Type B pancreatic cell (in vitro differentiated cells): ENCODE measurements at regions not wholly inside any gene's neighbourhood (a gene's known extent, or its start where the extent isn't known, plus 50 kb on each side); places are given as distances from the start of the nearest gene placed in this dataset.

Experiments used
- DNase-seq: peaks from one replicate; pipeline ENCODE4 v3.0.0; 2021; ENCODE audit warnings: mixed read lengths; ENCODE audit not compliant: unreplicated experiment; ENCODE audit errors: extremely low spot score
- H3K27ac Mint-ChIP-seq: 2 replicates; pipeline ENCODE4 v1.8.0; 2021; ENCODE audit warnings: mild to moderate bottlenecking, mixed read lengths
- H3K27me3 Mint-ChIP-seq: 2 replicates; pipeline ENCODE4 v1.8.0; 2021; ENCODE audit warnings: mixed read lengths
- H3K36me3 Mint-ChIP-seq: 2 replicates; pipeline ENCODE4 v1.8.0; 2021; ENCODE audit warnings: mixed read lengths
- H3K4me1 Mint-ChIP-seq: one replicate; pipeline ENCODE4 v1.8.0; 2021; ENCODE audit warnings: mixed read lengths; ENCODE audit not compliant: unreplicated experiment
- H3K4me3 Mint-ChIP-seq: 2 replicates; pipeline ENCODE4 v1.8.0; 2021; ENCODE audit warnings: mild to moderate bottlenecking, mixed read lengths
- H3K9me3 Mint-ChIP-seq: 2 replicates; pipeline ENCODE4 v1.8.0; 2021; ENCODE audit warnings: mixed read lengths
- CTCF ChIP-seq: fragments of 200-600 bp; sonication (generic); conservative IDR thresholded peaks from 2 replicates; pipeline ENCODE4 v1.5.0; 2021; ENCODE audit warnings: antibody characterized with exemption, mild to moderate bottlenecking

GRCh38 chr17:68718926-68719325 lies 117.8 kb upstream of the FAM20A start:
- H3K27ac Mint-ChIP-seq: no peak overlapping the region
- H3K4me3 Mint-ChIP-seq: no peak overlapping the region
- H3K4me1 Mint-ChIP-seq: no peaks in the 10 kb centered on the region
- no peak for TF ChIP-seq CTCF
- H3K27me3 Mint-ChIP-seq: no peaks in the 10 kb centered on the region
- no peak for DNase-seq
- H3K36me3 Mint-ChIP-seq: no peaks in the 10 kb centered on the region
- peaks cover 4% of the 10 kb centered on the region for H3K9me3 Mint-ChIP-seq

GRCh38 chr17:68718465-68718864 lies 117.3 kb upstream of the FAM20A start:
- Mint-ChIP-seq H3K27me3 (no peaks in the 10 kb centered on the region), H3K4me3 (no peak overlapping the region), H3K27ac (no peak overlapping the region), H3K9me3 (peaks cover 4% of the 10 kb centered on the region), H3K36me3 (no peaks in the 10 kb centered on the region), H3K4me1 (no peaks in the 10 kb centered on the region)
- DNase-seq: no peak
- TF ChIP-seq CTCF: no peak

- Mint-ChIP-seq H3K9me3 (peaks cover 4% of the 10 kb centered on the region), H3K36me3 (no peaks in the 10 kb centered on the region), H3K4me1 (peaks cover 24% of the 10 kb centered on the region), H3K27ac (no peak overlapping the region), H3K27me3 (no peaks in the 10 kb centered on the region), H3K4me3 (no peak overlapping the region)
- no peak for TF ChIP-seq CTCF
- no peak for DNase-seq
Measured at GRCh38 chr17:68714676-68715075, 113.5 kb upstream of the FAM20A start.

- H3K4me1 Mint-ChIP-seq: peaks cover 24% of the 10 kb centered on the region
- H3K27ac Mint-ChIP-seq: no peak overlapping the region
- no peaks in the 10 kb centered on the region for H3K36me3 Mint-ChIP-seq
- DNase-seq: no peak
- TF ChIP-seq CTCF: no peak
- no peak overlapping the region for H3K4me3 Mint-ChIP-seq
- H3K27me3 Mint-ChIP-seq: no peaks in the 10 kb centered on the region
- peaks cover 4% of the 10 kb centered on the region for H3K9me3 Mint-ChIP-seq
Measured at GRCh38 chr17:68711858-68712257, 110.7 kb upstream of the FAM20A start.

GRCh38 chr17:68710976-68711375 lies 109.8 kb upstream of the FAM20A start:
- Mint-ChIP-seq H3K27me3 (no peaks in the 10 kb centered on the region), H3K9me3 (no peaks in the 10 kb centered on the region), H3K27ac (no peak overlapping the region)

More at GRCh38 chr17:68710976-68711375, 109.8 kb upstream of the FAM20A start:
- peaks cover 24% of the 10 kb centered on the region for H3K4me1 Mint-ChIP-seq
- peak overlapping the region; percentile 8 for H3K4me3 Mint-ChIP-seq
- DNase-seq: no peak
- no peak for TF ChIP-seq CTCF
- no peaks in the 10 kb centered on the region for H3K36me3 Mint-ChIP-seq
